ENCODE measurements at regions not wholly inside any gene's neighbourhood (a gene's known extent, or its start where the extent isn't known, plus 50 kb on each side); places are given as distances from the start of the nearest gene placed in this dataset.

GRCh38 chr3:76954412-76954811 is 85.5 kb upstream of the ROBO2 start:
- Histone ChIP-seq H2BK20ac (ENCODE audit: low read length) (no peak overlapping the region), H3K79me1 (ENCODE audit: low read depth, low read length) (no peaks in the 10 kb centered on the region), H2BK15ac (ENCODE audit: low read length) (no peak overlapping the region), H4K91ac (replicated peaks; ENCODE audit: insufficient read length, low read length) (no peak overlapping the region), H3K4me2 (ENCODE audit: insufficient read depth in 1 of 2, low read depth in 2 of 2, low read length in 2 of 2) (no peak overlapping the region), H3K9me3 (ENCODE audit: insufficient read depth in 2 of 2, low read depth in 1 of 2, low read length in 1 of 2) (no peaks in the 10 kb centered on the region), H4K20me1 (replicated peaks in 1 of 2; ENCODE audit: control insufficient read depth in 1 of 2, insufficient read depth in 2 of 2, low read length in 2 of 2) (no peaks in the 10 kb centered on the region), H3K27me3 (replicated peaks in 1 of 4; ENCODE audit: control insufficient read depth in 3 of 4, extremely low read depth in 1 of 4, insufficient read depth in 3 of 4, low read length in 3 of 4) (no peaks in the 10 kb centered on the region), H3K9ac (replicated peaks in 1 of 4; ENCODE audit: extremely low read depth in 1 of 4, low read depth in 3 of 4, low read length in 3 of 4) (no peak overlapping the region), H2AFZ (ENCODE audit: low read length) (no peak overlapping the region), H3K18ac (ENCODE audit: extremely low read depth, low read length) (no peak overlapping the region), H3K36me3 (ENCODE audit: control insufficient read depth in 2 of 4, insufficient read depth in 4 of 4, low read length in 3 of 4) (no peaks in the 10 kb centered on the region), H3K56ac (replicated peaks; ENCODE audit: insufficient read length, low read depth, low read length) (no peak overlapping the region), H3K14ac (ENCODE audit: insufficient read length) (no peak overlapping the region), H3K23ac (ENCODE audit: insufficient read length) (no peak overlapping the region), H3K4me3 (ENCODE audit: extremely low read depth in 1 of 4, insufficient read depth in 2 of 4, low read depth in 3 of 4, low read length in 4 of 4) (no peak overlapping the region), H4K8ac (ENCODE audit: extremely low read depth, insufficient read depth, low read length) (no peak overlapping the region), H2BK120ac (replicated peaks; ENCODE audit: low read depth, low read length) (no peak overlapping the region), H2AK5ac (ENCODE audit: low read depth, low read length) (no peak overlapping the region), H3K23me2 (ENCODE audit: low read depth, low read length) (no peaks in the 10 kb centered on the region), H2BK12ac (ENCODE audit: low read depth, low read length) (no peak overlapping the region), H4K5ac (ENCODE audit: insufficient read length, low read depth, low read length) (no peak overlapping the region), H2BK5ac (ENCODE audit: low read depth, low read length) (no peak overlapping the region), H3K79me2 (ENCODE audit: control insufficient read depth in 1 of 2, insufficient read depth in 2 of 2, low read length in 2 of 2) (no peaks in the 10 kb centered on the region), H3K4me1 (replicated peaks in 1 of 4; ENCODE audit: control insufficient read depth in 3 of 4, insufficient read depth in 4 of 4, low read length in 3 of 4) (no peaks in the 10 kb centered on the region), H3K27ac (ENCODE audit: low read depth, low read length) (no peak overlapping the region), H3K4ac (replicated peaks; ENCODE audit: insufficient read length, low read depth, low read length) (no peak overlapping the region)
- ChIA-PET POLR2A (ENCODE audit: partially characterized antibody) (no interaction called here), CTCF (ENCODE audit: partially characterized antibody) (no interaction called here)
- DNase-seq (ENCODE audit: low read depth in 1 of 2, low spot score in 2 of 2) (no peak), FAIRE-seq (no peak)
- TF ChIP-seq ATF3 (IDR thresholded peaks at IDR 0.05; ENCODE audit: insufficient read depth, low read depth, low read length), result no peak
- no peak for TF ChIP-seq E2F6 (IDR thresholded peaks at IDR 0.05)
- TF ChIP-seq SUZ12 (IDR thresholded peaks at IDR 0.05; ENCODE audit: low read length), result no peak
- no peak for TF ChIP-seq JUND (IDR thresholded peaks at IDR 0.05; ENCODE audit: low read length)
- 93% methylated on average over 1 of the region's 1 CpG; no CpG with 5 or more reads in 1 of the 2 experiments for WGBS, 2 experiments (ENCODE audit: extremely low coverage in 1 of 2, insufficient coverage in 1 of 2, insufficient read length in 1 of 2, insufficient replicate concordance in 2 of 2, low coverage in 1 of 2, low lambda C conversion rate in 2 of 2, missing lambda C conversion rate in 1 of 2)

Measured in H1 (cell line).